CD4-positive, alpha-beta memory T cell (primary cell): ENCODE measurements at regions not wholly inside any gene's neighbourhood (a gene's known extent, or its start where the extent isn't known, plus 50 kb on each side); places are given as distances from the start of the nearest gene placed in this dataset.

Experiments
- CTCF ChIA-PET: fragments of 350-600 bp; sonication (Branson Sonifier 250); formaldehyde crosslinking; loops from one replicate; lab custom pipeline; 2021; ENCODE audit warnings: inconsistent platforms; ENCODE audit not compliant: partially characterized antibody; lab: Charles Lee
- POLR2A ChIA-PET: fragments of 350-600 bp; sonication (Branson Sonifier 250); formaldehyde crosslinking; loops from one replicate; lab custom pipeline; 2021; ENCODE audit not compliant: partially characterized antibody; lab: Charles Lee
- DNase-seq, 5 donors: peaks; one replicate each; pipeline versions ENCODE4 v3.0.0 to v3.0.0-alpha.2; 2020 to 2022; ENCODE audit warnings: mixed read lengths in 1 of 5
- H3K27ac ChIP-seq: one replicate; pipeline ENCODE4 v1.7.0; 2013; ENCODE audit warnings: low read depth, low read length
- H3K27me3 ChIP-seq: 2 replicates; pipeline ENCODE4 v1.7.0; 2013; ENCODE audit warnings: mild to moderate bottlenecking, low read length, moderate library complexity; ENCODE audit not compliant: insufficient read depth
- H3K36me3 ChIP-seq: 2 replicates; pipeline ENCODE4 v1.7.0; 2013; ENCODE audit warnings: mild to moderate bottlenecking, low read length, moderate library complexity; ENCODE audit not compliant: insufficient read depth
- H3K4me1 ChIP-seq: 2 replicates; pipeline ENCODE4 v1.7.0; 2013; ENCODE audit warnings: mild to moderate bottlenecking, low read length, moderate library complexity; ENCODE audit not compliant: insufficient read depth
- H3K4me3 ChIP-seq, 2 donors: one replicate each; pipeline ENCODE4 v1.7.0; 2013; ENCODE audit warnings: low read length in 2 of 2, mild to moderate bottlenecking in 1 of 2
- H3K9me3 ChIP-seq, 2 donors: one replicate each; pipeline ENCODE4 v1.7.0; 2013; ENCODE audit warnings: low read length in 2 of 2, control low read depth in 1 of 2; ENCODE audit not compliant: control insufficient read depth in 1 of 2
- H3K27ac Mint-ChIP-seq, 7 donors: one replicate each; pipeline ENCODE4 v1.8.0; 2020 to 2021; ENCODE audit warnings: mixed read lengths in 7 of 7, mild to moderate bottlenecking in 6 of 7, inconsistent platforms in 3 of 7, moderate library complexity in 3 of 7
- H3K27me3 Mint-ChIP-seq, 2 donors: one replicate each; pipeline ENCODE4 v1.8.0; 2020 to 2021; ENCODE audit warnings: mixed read lengths in 2 of 2
- H3K36me3 Mint-ChIP-seq, 2 donors: one replicate each; pipeline ENCODE4 v1.8.0; 2020 to 2021; ENCODE audit warnings: mixed read lengths in 2 of 2, inconsistent platforms in 1 of 2, mild to moderate bottlenecking in 1 of 2
- H3K4me1 Mint-ChIP-seq, 4 donors: one replicate each; pipeline ENCODE4 v1.8.0; 2020 to 2021; ENCODE audit warnings: mixed read lengths in 4 of 4, mild to moderate bottlenecking in 1 of 4
- H3K4me3 Mint-ChIP-seq, 8 donors: one replicate each; pipeline ENCODE4 v1.8.0; 2020 to 2021; ENCODE audit warnings: mixed read lengths in 8 of 8, mild to moderate bottlenecking in 7 of 8, moderate library complexity in 6 of 8, inconsistent platforms in 3 of 8
- H3K9me3 Mint-ChIP-seq, 8 donors: one replicate each; pipeline ENCODE4 v1.8.0; 2020 to 2021; ENCODE audit warnings: mixed read lengths in 8 of 8, mild to moderate bottlenecking in 5 of 8, inconsistent platforms in 3 of 8, moderate library complexity in 1 of 8
- intact Hi-C: fragments of 100-400 bp; cut with micrococcal nuclease; formaldehyde crosslinking; loops from one replicate; pipeline ENCODE4 v1.15.1; 2023

DNA sequence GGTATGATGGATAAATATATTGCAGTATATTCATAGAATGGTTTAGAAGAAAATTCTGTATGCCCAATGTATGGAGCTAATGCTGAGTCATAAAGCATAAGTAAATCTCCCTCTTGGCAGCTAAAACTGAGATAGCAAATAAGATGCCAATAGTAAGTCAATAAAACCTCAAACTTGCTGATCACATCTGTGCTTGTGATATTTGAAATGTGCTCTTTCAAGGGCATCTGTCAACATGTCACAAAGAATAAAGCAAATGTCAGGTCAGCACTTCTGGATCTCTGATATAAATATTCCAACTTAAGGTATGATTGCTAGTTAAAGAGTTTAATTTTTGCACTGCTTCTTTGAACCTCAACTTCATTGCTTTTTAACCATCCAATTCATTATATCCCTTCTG, 262.3 kb upstream of the EMCN start:
- no peaks in the 10 kb centered on the region for H3K36me3 Mint-ChIP-seq
- H3K36me3 ChIP-seq, result no peaks in the 10 kb centered on the region

DNA sequence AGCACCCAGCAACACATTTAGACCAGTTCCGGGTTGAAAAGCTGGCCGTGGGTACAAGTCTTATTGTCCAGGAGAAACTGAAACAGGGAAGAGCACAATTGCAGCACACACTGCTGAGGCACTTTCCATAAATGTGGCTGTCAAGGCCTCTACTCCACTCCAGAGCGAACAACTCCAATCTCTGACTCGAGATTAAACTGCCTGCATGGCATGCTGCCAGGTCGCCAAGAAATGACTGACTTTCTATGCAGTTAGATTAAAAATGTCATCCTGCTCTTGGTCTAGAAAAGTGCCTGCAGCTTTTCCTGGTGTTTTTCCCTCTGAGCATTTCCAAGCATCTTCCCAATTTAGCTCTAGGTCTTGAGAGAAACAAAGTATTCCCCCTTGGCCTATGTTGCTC, 260.6 kb upstream of the EMCN start:
- CTCF ChIA-PET, result no interaction called here
- no peak overlapping the region for H3K4me3 ChIP-seq
- Mint-ChIP-seq H3K9me3 (peaks cover 2 to 26% (median 10%) of the 10 kb centered on the region in 8 donors), H3K27me3 (no peaks in the 10 kb centered on the region), H3K27ac (no peak overlapping the region), H3K4me1 (no peaks in the 10 kb centered on the region), H3K36me3 (no peaks in the 10 kb centered on the region), H3K4me3 (no peak overlapping the region)
- POLR2A ChIA-PET, result no interaction called here
- H3K27me3 ChIP-seq, result no peaks in the 10 kb centered on the region
- no peak for DNase-seq
- H3K9me3 ChIP-seq, result no peaks in the 10 kb centered on the region
- H3K4me1 ChIP-seq, result no peaks in the 10 kb centered on the region
- no peak overlapping the region for H3K27ac ChIP-seq
- intact Hi-C loops, result no loop called here
- no peaks in the 10 kb centered on the region for H3K36me3 ChIP-seq

More for the DNA sequence above, 262.3 kb upstream of the EMCN start:
- intact Hi-C loops, result no loop called here
- H3K4me1 ChIP-seq, result no peaks in the 10 kb centered on the region
- H3K4me3 ChIP-seq, result no peak overlapping the region
- Mint-ChIP-seq H3K9me3 (peaks cover 2 to 13% (median 6%) of the 10 kb centered on the region in 8 donors), H3K27ac (no peak overlapping the region), H3K4me3 (no peak overlapping the region), H3K4me1 (no peaks in the 10 kb centered on the region), H3K27me3 (no peaks in the 10 kb centered on the region)
- CTCF ChIA-PET, result no interaction called here
- H3K27me3 ChIP-seq, result no peaks in the 10 kb centered on the region
- H3K27ac ChIP-seq, result no peak overlapping the region
- H3K9me3 ChIP-seq, result no peaks in the 10 kb centered on the region
- POLR2A ChIA-PET, result no interaction called here
- no peak for DNase-seq

DNA sequence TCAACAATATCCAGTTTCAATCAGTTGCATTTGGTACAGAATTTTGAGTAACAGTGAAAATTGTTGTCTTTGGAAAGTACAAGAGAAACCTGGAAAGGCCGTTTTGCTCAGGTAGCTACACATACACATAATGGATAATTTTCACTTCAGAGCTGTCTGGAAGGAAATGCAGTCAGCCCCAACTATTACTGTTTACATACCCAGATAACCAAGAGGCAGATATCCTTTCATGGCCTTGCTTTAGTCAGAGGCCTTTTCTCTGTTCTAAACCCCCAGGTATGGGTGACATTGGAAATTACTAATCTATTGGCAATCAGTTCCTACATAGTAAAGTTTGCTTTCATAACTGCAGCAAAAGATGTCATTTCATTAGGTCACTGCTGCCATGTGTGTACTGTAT, 244.9 kb upstream of the EMCN start:
- Histone ChIP-seq H3K36me3 (no peaks in the 10 kb centered on the region), H3K27ac (no peak overlapping the region), H3K27me3 (no peaks in the 10 kb centered on the region), H3K9me3 (no peaks in the 10 kb centered on the region), H3K4me3 (no peak overlapping the region), H3K4me1 (no peaks in the 10 kb centered on the region)
- no peak overlapping the region for H3K27ac Mint-ChIP-seq
- H3K4me1 Mint-ChIP-seq, result no peaks in the 10 kb centered on the region
- H3K9me3 Mint-ChIP-seq, result peaks cover 3 to 16% (median 8%) of the 10 kb centered on the region in 8 donors
- no peak overlapping the region for H3K4me3 Mint-ChIP-seq
- H3K36me3 Mint-ChIP-seq, result no peaks in the 10 kb centered on the region
- intact Hi-C loops, result no loop called here
- ChIA-PET CTCF (no interaction called here), POLR2A (no interaction called here)
- peaks cover 3 to 12% of the 10 kb centered on the region in 2 donors for H3K27me3 Mint-ChIP-seq
- no peak for DNase-seq

DNA sequence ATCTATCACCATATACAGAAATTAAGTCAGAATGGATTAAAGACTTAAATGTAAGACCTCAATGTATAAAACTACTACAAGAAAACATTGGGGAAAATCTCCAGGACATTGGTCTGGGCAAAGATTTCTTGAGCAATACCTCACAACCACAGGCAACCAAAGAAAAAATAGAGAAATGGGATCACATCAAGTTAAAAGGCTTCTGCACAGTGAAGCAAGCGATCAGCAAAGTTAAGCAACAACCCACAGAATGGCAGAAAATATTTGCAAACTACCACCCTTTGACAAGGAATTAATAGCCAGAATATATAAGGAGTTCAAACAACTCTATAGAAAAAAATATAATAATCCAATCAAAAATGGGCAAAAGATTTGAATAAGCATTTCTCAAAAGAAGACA, 236.9 kb upstream of the EMCN start:
- Mint-ChIP-seq H3K9me3 (peaks cover 0 to 17% (median 7%) of the 10 kb centered on the region in 8 donors), H3K4me3 (no peak overlapping the region), H3K36me3 (no peaks in the 10 kb centered on the region), H3K4me1 (no peaks in the 10 kb centered on the region), H3K27me3 (peaks cover 0 to 5% of the 10 kb centered on the region in 2 donors), H3K27ac (no peak overlapping the region)
- intact Hi-C loops, result no loop called here
- Histone ChIP-seq H3K9me3 (no peaks in the 10 kb centered on the region), H3K4me3 (no peak overlapping the region), H3K36me3 (no peaks in the 10 kb centered on the region), H3K27ac (no peak overlapping the region), H3K27me3 (no peaks in the 10 kb centered on the region), H3K4me1 (no peaks in the 10 kb centered on the region)
- ChIA-PET CTCF (no interaction called here), POLR2A (no interaction called here)
- DNase-seq, result no peak

DNA sequence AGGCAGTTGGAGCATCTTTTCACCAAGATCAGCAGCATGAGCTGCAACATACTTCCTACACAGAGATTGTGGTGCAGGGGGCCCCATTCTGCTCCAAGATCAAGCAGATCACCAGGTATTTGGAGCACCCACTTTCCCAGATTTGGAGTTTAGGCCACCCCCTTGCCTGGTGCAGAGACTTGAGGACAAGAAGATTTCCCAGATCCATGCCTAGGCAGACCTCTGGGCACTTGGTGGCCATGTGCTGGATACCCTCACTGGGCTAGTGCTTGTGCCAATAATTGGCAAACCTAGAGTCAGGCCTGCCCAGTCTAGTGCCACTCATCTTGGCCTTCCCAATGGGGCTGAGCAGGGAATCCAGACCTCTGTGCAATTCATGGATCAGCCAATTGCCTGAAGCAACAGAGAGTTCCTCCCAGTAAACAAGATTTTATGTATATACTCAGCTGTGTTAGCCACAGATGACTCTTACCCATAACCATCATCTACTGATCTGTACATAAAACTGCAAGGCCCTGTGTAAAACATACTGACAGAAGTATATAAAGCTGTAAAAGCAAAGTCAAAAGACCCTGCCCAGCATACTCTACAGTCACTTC, 228.4 kb upstream of the EMCN start:
- Mint-ChIP-seq H3K4me3 (no peak overlapping the region), H3K9me3 (peaks cover 0 to 2% (median 0%) of the 10 kb centered on the region in 8 donors), H3K36me3 (no peaks in the 10 kb centered on the region), H3K27ac (no peak overlapping the region), H3K27me3 (no peaks in the 10 kb centered on the region), H3K4me1 (no peaks in the 10 kb centered on the region)
- Histone ChIP-seq H3K27ac (no peak overlapping the region), H3K36me3 (no peaks in the 10 kb centered on the region), H3K4me1 (no peaks in the 10 kb centered on the region), H3K9me3 (no peaks in the 10 kb centered on the region), H3K4me3 (no peak overlapping the region), H3K27me3 (no peaks in the 10 kb centered on the region)
- CTCF ChIA-PET, result no interaction called here
- POLR2A ChIA-PET, result no interaction called here
- intact Hi-C loops, result no loop called here
- DNase-seq, result no peak

DNA sequence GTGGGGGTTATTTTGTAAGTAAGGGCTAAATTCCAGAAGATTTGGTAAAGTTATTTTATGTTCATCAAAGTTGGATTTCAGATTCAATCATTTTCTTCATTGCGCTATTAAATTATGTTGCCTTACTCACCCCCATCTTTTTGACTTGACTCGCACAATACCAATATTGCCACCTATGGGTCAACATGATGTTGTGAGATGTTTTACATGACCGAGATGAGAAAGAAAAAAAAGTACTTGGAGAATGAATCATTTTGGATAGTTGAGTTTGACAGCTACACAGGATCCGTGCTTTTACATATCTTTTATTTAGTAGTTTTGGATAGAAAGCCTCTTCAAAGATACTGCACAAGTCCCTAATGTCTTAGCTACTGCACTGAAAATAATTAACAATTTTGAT, 224.2 kb upstream of the EMCN start:
- ChIA-PET CTCF (no interaction called here), POLR2A (no interaction called here)
- H3K4me3 Mint-ChIP-seq, result no peak overlapping the region
- H3K9me3 ChIP-seq, result no peaks in the 10 kb centered on the region
- H3K4me3 ChIP-seq, result no peak overlapping the region
- intact Hi-C loops, result no loop called here
- H3K27ac ChIP-seq, result no peak overlapping the region
- no peaks in the 10 kb centered on the region for H3K9me3 Mint-ChIP-seq
- H3K27me3 ChIP-seq, result no peaks in the 10 kb centered on the region
- H3K4me1 Mint-ChIP-seq, result peaks cover 0 to 1% (median 0%) of the 10 kb centered on the region in 4 donors
- no peak overlapping the region for H3K27ac Mint-ChIP-seq
- no peaks in the 10 kb centered on the region for H3K36me3 ChIP-seq
- peaks cover 2 to 3% of the 10 kb centered on the region in 2 donors for H3K27me3 Mint-ChIP-seq
- H3K36me3 Mint-ChIP-seq, result no peaks in the 10 kb centered on the region
- DNase-seq, result no peak
- no peaks in the 10 kb centered on the region for H3K4me1 ChIP-seq

DNA sequence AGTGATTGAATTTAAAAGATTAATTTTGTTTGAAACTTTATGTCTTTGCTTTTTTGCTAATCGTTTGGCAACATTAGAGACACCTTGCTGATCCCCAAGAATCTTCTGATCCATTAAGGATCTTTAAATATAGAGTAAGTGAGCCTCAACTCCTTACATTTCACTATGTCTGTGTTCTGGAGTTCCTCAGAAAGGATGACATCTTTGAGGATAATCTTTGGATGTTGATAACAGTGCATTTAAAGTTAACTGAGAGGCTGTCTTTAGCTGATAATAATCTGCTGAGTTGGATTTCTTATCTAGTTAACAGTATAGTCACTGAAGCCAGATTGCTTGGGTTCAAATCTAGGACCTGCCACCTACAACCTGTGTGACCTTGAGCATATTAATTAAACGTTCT, 221.6 kb upstream of the EMCN start:
- POLR2A ChIA-PET, result no interaction called here
- CTCF ChIA-PET, result no interaction called here

More for the DNA sequence above, 221.6 kb upstream of the EMCN start:
- Mint-ChIP-seq H3K4me3 (no peak overlapping the region), H3K27me3 (peaks cover 2 to 3% of the 10 kb centered on the region in 2 donors), H3K36me3 (no peaks in the 10 kb centered on the region), H3K4me1 (peaks cover 0 to 1% (median 0%) of the 10 kb centered on the region in 4 donors), H3K9me3 (peaks cover 0 to 4% (median 1%) of the 10 kb centered on the region in 8 donors), H3K27ac (no peak overlapping the region)
- no peak for DNase-seq
- Histone ChIP-seq H3K27ac (no peak overlapping the region), H3K9me3 (no peaks in the 10 kb centered on the region), H3K4me1 (no peaks in the 10 kb centered on the region), H3K27me3 (no peaks in the 10 kb centered on the region), H3K4me3 (no peak overlapping the region), H3K36me3 (no peaks in the 10 kb centered on the region)
- intact Hi-C loops, result no loop called here
